ENCODE measurements at regions not wholly inside any gene's neighbourhood (a gene's known extent, or its start where the extent isn't known, plus 50 kb on each side); places are given as distances from the start of the nearest gene placed in this dataset.

DNA sequence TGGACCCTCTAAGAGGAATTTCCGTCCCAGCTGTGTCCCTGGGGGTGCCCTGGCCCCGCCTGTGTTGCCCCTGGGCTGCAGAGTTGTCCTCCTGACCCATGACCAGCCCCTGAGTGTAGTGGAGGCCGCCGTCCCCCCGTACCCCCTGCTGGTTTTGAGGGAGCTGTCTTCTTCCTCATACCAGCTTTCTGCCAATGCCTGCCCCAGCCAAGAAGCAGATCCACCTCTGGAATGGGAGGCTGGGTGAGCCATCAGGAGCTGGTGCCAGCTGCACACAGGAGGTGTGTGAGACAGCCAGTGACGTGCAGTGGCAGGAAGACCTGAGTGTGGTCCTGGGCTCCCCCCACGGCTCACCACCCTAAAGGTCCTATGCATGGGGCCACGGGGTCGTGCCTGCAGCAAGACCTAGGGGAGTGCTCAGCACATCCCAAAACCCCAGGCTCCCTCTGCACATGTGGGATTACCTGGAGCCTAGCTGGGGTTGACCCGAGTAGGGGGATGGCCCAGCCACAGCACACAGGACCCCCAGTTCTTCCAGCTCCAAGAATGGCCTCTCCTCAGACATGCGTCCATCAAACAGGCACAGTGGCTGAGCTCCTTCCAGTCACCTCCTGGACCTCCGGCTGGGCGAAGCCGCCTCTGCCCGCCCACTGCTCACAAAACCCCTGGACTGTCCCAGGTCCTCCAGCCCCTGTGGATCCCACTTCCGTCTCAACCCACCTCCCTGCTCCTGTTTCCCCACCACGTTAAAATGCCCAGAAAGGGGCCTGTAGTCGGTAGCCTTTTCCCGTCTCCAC lies 647.6 kb downstream of the BRD1 start:
- no peak for DNase-seq

GRCh38 chr22:49179175-49179574 lies 648.5 kb downstream of the BRD1 start:
- no peak for DNase-seq

GRCh38 chr22:49178246-49179005 lies 649.2 kb downstream of the BRD1 start:
- no peak for DNase-seq

DNA sequence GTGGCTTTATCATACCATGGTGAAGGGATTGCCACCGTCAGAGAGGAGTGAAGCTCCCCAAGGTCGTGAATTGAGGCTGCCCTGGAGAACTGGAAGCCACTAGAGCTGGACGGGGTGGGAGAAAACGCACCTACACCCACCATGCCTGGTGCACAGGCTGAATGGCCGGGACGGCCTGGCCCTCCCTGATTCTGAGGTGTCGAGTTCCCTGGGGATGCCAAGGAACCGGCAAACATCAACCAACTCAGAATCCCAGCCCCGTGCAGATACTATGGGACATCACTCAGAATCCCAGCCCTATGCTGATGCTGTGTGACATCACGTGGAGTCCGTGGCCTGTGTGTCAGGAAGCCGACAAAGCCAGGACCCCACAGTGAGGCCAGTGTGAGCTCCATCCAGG lies 650.0 kb downstream of the BRD1 start:
- no peak for DNase-seq

GRCh38 chr22:49176956-49177355 lies 650.7 kb downstream of the BRD1 start:
- no peak for DNase-seq

- DNase-seq, result no peak
Measured at GRCh38 chr22:49170053-49170452, 657.6 kb downstream of the BRD1 start.

GRCh38 chr22:49169074-49169744 lies 658.5 kb downstream of the BRD1 start:
- DNase-seq, result no peak

DNA sequence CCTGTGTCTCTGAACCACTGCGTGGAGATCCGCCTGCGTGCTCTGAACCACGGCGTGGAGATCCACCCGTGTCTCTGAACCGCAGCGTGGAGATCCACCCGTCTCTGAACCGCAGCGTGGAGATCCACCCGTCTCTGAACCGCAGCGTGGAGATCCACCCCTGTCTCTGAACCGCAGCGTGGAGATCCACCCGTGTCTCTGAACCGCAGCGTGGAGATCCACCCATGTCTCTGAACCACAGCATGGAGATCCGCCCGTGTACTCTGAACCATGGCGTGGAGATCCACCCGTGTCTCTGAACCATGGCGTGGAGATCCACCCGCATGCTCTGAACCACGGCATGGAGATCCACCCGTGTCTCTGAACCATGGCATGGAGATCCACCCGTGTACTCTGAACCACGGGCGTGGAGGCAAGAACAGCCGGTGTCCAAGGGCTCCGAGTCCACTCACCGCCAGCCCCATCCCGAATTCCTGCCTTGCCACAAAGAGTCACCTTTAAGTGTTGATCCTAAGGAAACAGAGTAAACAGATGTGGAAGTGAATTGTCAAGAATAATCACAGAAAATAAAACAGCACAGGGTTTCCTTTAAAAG lies 659.4 kb downstream of the BRD1 start:
- DNase-seq, result no peak

- DNase-seq, result no peak
Measured at GRCh38 chr22:49166746-49167145, 660.9 kb downstream of the BRD1 start.

DNA sequence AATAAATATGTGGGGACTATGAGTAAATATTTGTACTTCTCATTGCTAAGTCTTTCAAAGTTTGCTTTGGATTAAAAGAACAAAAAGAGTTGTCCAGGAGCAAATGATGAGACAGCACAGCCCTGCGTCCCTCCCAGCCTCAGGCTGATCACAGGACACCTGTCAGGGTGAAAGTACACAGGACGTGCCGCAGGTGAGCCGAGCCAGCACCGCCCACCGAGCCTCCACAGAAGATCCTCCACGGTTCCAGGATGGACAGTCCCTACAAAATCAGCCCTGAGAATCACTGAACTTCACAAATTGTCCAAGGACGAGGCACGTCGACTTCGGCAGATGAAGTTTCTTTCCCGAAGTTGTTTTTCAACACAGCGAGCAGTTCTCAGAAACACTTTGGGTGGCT lies 661.5 kb downstream of the BRD1 start:
- no peak for DNase-seq

DNA sequence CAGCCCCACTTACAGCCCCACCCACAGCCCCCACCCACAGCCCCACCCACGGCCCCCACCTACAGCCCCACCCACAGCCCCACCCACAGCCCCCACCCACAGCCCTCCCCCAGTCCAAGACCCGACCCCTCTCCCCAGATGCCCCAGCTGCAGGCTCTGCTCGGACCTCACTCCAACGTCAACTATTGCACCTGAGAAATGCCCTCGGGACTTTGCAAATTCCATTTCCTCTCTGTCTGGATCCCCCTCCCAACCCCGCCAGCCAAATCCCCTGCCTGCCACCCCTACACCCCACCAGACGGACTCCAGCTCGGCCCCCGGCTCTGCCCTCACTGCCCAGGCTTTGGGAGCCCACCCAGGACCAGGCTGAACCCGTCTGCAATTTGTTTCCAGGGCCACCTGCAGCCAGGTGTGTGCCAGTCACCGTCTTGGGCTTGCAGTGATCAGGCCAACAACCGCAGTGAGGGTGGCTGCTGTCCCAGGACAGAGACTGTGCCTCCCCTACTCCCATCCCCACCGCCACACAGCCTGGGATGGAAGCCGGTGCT lies 662.8 kb downstream of the BRD1 start:
- no peak for DNase-seq

GRCh38 chr22:49163960-49164690 lies 663.5 kb downstream of the BRD1 start:
- DNase-seq, result no peak

GRCh38 chr22:49163258-49163959 lies 664.3 kb downstream of the BRD1 start:
- DNase-seq, result no peak

- DNase-seq, result no peak
Measured at GRCh38 chr22:49162841-49163240, 664.8 kb downstream of the BRD1 start.

DNA sequence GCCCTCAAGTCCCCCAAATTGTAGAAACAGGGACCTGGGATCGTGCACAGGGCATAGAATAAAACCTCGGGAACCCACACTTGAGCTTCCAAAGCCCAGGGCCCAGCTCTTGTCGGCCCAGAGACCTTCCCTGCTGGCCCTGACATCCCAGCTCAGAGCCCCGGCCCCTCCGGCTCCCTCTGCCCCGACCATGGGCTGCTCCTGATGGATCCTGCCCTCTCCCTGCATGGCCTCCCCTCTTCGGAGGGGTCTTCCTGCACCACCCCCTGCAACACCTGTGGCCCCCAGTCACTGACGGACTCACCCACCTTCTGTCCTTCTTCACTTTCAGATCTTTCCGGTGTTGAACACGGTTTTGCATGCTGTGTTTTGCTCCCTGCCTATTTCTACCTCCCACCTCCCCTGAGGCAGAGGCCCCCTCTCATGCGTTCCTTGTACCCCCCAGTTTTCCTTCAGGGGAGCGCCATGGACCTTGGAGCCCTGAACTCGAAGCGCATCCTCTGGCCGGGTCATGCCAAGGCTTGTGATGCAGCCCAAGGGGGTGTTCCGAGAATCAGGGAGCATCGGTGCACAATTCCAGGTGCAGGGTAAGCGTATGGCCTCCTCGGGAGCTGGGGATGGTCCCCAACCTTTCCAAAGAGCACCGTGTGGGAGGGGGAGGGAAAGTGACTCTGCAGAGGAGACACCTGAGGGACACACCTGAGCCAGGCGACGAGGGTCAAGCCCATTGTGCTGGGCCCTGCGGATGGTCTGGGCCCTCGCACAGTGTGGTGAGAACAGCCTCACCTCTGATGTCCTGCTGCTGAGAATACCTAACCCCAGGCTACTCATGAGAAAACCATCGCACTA lies 666.4 kb downstream of the BRD1 start:
- DNase-seq, result no peak

GRCh38 chr22:49160261-49161001 lies 667.2 kb downstream of the BRD1 start:
- no peak for DNase-seq

- no peak for DNase-seq
Measured at GRCh38 chr22:49159711-49160110, 668.0 kb downstream of the BRD1 start.

GRCh38 chr22:49158741-49159564 lies 668.7 kb downstream of the BRD1 start:
- no peak for DNase-seq

Measured in activated CD4-positive, alpha-beta T cell treated with anti-CD3 and anti-CD28 coated beads for 1 hour (primary cell).